Breast epithelium (tissue), 3 donors: ENCODE measurements at regions not wholly inside any gene's neighbourhood (a gene's known extent, or its start where the extent isn't known, plus 50 kb on each side); places are given as distances from the start of the nearest gene placed in this dataset.

Experiments
- CTCF ChIP-seq, 3 donors: fragments of 450-650 bp; IDR thresholded peaks; one replicate each; pipeline ENCODE4 v1.5.1; 2016 to 2017; ENCODE audit warnings: antibody characterized with exemption in 3 of 3, mild to moderate bottlenecking in 3 of 3, moderate library complexity in 3 of 3
- POLR2A ChIP-seq: fragments of 450-650 bp; IDR thresholded peaks from one replicate; pipeline ENCODE4 v1.6.1; 2016; ENCODE audit warnings: antibody characterized with exemption, mild to moderate bottlenecking, moderate library complexity
- POLR2AphosphoS5 ChIP-seq, 3 donors: sonication (generic); formaldehyde crosslinking; IDR thresholded peaks; one replicate each; pipeline ENCODE4 v1.6.1; 2017; ENCODE audit warnings: antibody characterized with exemption in 3 of 3

- TF ChIP-seq CTCF (IDR thresholded peaks at IDR 0.05) (no peak), POLR2A (no peak), POLR2AphosphoS5 (IDR thresholded peaks at IDR 0.05) (no peak)
Measured at GRCh38 chr7:68776326-68776725, 821.9 kb upstream of the AUTS2 start.
